OCI-M1 (cell line): ENCODE measurements at regions not wholly inside any gene's neighbourhood (a gene's known extent, or its start where the extent isn't known, plus 50 kb on each side); places are given as distances from the start of the nearest gene placed in this dataset.

Experiments used
- DNase-seq: peaks from one replicate; lab custom pipeline; 2025; lab: John Stamatoyannopoulos, UW

DNA sequence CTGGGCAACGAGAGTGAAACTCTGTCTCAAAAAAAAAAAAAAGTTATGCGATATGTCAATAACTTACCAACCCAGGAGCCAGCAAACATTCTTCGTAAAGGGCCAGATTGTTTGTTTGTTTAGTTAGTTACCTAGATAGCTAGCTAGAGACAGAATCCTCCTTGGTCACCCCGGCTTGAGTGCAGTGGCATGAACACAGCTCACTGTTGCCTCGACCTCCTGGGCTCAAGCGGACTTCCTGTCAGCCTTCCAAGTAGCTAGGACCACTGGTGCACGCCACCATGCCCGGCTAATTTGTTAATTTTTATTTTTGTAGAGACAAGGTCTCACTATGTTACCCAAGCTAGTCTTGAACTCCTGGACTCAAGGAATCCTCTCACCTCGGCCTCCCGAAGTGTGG lies 113.0 kb downstream of the LITAF start:
- DNase-seq: no peak

DNA sequence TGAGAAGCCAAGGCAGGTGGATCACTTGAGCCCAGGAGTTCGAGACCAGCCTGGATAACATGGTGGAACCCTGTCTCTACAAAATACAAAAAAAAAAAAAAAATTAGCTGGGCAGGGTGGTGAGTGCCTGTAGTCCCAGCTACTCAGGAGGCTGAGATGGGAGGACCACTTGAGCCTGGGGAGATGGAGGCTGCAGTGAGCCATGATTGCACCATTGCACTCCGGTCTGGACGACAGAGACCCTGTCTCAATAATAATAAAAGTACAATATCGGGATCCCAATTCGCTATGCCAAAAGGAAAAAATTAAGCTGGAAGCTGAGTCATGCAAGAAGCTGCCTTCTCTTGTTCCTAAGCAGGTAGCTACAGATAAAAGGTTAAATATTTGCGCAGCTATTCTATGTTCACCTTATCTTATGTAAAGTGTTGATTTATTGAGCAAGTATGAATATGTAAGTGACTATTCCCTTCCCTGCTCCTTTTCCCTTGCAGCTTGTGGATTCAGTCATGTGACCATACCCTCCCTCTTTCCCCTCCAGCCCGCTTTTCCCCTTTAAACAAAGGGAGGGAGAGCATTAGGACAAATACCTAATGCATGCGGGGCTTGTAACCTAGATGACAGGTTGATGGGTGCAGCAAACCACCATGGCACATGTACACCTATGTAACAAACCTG lies 112.0 kb downstream of the LITAF start:
- no peak for DNase-seq

DNA sequence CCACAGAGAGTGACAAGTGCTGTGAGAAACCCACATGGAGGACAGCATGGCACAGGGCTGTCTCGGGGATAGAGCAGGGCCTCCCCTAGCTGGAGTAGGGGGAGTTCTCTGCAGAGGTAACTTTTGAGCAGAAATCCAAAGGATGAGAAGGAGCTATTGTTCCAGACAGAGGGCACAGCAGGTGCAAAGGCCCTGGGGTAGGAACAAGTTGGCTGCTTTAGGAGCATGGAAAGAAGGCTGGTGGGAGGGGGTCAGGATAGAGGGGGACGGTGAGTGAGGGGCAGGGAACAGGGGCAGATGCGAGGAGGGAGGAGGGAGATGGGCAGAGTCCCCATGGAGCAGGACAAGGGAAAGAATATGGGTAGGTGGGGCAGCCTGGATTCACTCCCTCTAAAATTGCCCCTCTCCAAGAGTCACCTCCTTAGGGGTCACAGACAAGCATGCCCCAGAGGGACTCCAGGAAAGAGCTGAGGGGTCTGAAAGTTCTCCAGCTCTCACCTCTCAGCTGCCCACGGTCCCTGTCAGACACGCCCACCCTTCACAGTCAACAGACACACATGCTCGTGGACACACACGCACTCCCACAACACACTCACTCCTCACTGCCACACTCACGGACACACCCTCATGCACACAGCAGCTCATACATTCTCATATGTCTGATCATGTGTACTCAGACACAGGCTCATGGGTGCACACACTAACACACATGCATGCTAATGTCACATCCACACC lies 110.7 kb downstream of the LITAF start:
- DNase-seq: no peak

DNA sequence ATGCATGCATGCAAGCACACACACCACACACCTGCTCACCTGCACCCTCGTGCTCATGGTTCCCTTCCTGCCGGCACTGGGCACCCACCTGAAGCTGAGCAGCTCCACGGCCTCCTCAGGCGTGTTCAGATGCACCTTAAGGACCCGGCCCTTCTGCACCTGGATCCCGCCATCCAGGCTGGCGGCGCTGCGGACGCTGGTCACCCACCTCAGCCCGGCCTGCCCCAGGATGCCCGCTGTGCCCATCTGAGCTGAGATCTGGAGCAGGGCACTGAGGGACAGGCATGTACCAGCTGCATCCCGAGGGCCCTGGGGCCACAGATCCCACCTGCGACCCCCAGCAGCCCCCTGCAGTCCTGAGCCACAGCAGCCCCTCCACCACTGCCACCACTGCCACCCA lies 110.0 kb downstream of the LITAF start:
- DNase-seq: no peak

DNA sequence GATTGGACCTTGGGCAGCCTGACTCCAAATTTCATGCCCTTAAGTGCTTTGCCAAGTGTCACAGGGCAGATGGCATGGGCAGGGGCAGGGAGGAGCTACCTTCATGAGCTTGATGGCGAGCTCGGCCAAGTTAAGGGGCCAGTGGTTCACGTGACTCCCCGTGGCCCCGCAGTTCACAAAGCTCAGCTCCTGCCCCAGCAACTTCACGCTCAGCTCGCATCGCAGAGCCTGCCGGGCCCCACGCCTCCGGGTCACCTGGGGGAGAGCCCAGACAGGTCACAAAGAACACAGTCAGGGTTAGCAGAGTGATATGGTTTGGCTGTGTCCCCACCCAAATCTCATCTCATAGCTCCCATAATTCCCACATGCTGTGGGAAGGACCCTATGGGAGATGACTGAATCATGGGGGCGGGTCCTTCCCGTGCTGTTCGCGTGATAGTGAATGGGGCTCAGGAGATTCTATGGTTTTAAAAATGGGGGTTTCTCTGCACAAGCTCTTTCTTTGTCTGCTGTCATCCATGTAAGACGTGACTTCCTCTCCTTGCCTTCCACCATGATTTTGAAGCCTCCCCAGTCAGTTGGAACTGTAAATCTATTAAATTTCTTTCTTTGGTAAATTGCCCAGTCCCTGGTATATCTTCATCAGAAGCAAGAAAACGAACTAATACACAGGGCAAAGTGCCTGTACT lies 108.1 kb downstream of the LITAF start:
- DNase-seq: no peak

DNA sequence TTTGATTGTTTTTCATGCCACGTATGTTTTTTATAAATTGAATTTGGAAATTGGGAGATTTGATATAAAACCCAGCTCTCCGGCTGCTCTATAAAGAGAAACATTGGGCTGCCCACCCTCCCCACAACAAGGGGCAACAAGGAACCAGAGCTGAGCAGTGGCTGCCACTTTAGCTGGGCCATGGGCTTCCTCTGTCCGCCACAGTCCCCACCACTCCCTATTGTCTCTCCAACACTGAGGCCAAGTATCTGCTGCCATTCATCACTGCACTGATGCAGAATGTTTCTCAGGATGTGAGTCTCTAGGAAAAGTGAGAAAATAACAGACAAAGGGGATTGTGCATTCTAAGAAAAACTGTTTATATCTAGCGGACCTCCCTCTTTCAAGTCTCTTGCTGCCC lies 106.8 kb downstream of the LITAF start:
- no peak for DNase-seq

DNA sequence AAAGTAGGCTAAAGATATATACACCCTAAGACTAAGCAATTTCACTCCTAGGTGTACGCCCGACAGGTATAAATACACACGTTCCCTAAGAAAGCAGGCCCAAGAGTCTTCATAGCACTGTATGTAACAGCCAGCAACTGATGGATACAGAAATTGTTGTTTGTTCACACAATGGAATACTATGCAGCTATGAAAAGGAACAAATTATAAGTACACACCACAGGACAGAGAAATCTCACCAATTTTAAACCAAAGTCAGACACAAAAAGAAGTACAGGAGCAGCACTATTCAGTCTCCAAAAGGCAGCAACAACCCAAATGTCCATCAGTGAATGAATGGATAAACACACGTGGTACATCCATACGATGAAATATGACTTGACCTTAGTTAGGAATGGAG lies 106.1 kb downstream of the LITAF start:
- DNase-seq: no peak

DNA sequence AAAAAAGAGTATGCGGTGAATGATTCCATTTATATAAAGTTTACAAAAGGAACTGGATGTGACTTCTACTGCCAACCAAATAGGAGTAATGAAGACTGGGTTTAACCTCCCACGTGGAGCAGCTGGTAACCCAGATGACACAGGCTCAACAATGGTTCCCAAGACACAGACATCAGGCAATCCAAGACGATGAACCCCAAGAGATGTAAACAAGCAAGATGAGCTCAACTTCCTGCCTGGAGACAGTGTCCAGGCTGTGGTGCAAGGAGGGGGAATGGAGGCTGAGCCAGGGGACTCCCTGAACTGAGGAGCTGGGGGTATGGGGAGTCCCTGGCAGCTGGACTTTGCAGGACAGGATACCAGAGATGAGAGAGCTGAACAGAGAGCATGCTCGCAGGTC lies 104.7 kb downstream of the LITAF start:
- no peak for DNase-seq

DNA sequence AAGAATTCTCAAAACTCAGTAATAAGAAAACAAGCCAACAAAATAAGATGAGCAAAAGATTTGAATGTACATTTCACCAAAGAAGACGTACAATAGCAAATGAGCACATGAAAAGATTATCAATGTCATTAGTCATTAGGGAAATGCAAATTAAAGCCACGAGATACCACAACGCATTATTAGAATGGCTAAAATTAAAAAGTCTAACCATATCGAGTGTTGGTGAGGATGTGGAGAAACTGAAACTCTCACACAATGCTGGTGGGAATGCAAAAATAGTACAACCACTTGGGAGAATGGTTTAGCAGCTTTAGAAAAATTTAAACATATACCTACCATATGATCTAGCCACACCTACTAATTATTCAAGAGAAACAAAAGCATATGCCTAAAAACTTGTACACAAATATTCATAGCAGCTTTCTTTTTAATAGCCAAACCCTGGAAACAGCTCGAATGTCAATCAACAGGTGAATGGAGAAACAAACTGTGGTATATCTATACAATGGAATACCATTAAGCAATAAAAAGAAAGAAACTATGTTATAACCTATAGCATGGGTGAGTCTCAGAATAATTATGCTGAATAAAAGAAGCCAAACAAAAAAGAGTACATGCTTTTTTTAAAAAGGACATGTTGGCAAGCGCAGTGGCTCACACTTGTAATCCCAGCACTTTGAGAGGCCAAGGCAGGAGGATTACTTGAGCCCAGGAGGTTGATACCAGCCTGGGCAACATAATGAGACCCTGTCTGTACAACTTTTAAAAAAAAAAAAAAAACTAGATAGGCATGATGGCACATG lies 103.6 kb downstream of the LITAF start:
- DNase-seq: no peak

DNA sequence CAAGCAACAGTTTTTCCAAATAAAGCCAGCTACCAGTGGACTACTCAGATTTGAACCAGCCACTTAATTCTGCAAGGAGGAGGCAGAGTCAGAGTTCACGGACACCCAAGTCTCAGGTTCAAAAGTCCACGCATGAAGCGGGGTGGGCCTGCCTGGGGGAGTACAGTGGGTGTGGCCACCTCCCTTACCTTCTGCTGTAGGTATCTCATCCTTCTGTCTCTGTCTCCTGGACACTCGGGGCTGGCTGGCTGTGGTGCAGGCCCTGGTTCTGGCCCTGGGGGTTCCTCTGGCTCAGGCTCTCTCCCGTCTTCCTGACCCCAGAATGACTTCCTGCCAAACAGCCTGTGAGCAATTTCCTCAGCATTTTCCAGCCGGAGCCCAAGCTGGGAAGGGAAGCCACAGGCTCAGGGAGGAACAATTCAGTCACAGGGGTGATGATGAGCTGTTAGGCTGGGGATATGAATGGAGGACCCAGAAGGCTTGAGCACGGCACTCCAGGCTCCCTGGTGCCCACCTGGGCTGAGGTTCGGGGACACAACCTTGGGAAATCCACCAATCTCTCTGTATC lies 101.9 kb downstream of the LITAF start:
- DNase-seq: no peak

DNA sequence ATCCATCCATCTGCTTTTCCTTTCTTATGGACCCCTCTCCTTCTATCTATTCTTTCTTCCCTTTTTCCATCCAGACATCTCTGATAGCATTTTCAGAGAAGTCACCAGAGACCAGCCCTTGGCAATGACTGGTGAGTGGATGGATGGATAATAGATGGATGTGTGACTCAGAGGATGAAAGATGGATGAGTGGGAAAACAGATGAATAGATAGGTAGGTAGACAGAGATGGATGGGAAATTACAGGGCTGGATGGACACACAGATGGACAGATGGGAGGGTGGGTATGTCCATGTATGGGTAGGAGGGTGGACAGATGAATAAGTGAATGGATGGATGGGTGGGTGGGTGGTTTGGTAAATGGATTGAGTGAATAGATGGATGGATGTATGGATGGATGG lies 101.0 kb downstream of the LITAF start:
- DNase-seq: no peak

DNA sequence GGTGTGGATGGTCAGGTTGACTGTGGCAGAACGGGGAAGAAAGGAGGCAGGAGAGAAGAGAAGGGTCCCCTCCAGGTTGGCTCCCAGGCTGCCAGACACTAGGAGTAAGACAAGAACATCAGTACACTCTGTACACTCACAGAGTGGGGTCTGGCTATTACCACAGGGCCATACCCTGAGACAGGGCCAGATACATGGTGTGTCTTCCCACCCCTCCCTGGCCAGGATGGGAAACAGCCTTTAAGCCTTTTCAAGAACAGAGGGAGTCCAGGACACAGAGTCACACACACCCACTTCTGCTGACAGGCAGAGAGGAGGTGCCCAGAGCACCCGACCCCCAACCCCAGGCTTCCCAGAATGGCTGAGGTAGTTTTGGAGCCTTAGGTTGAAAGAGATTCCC lies 99.4 kb downstream of the LITAF start:
- DNase-seq: no peak

DNA sequence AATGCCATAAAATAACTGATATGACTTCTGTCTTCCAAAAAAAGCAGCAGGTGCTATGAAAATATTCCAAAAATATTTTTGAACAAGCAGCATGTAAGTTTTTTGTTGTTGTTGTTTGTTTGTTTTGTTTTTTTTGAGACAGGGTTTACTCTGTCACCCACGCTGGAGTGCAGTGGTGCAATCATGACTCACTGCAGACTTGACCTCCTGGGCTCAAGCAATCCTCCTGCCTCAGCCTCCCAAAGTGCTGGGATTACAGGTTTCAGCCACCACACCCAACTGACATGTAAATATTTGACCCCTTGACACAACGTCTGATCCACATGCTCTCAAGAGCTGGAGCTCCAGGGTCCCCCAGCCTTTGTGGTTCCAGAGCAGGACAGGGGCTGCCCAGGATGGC lies 98.4 kb downstream of the LITAF start:
- no peak for DNase-seq

DNA sequence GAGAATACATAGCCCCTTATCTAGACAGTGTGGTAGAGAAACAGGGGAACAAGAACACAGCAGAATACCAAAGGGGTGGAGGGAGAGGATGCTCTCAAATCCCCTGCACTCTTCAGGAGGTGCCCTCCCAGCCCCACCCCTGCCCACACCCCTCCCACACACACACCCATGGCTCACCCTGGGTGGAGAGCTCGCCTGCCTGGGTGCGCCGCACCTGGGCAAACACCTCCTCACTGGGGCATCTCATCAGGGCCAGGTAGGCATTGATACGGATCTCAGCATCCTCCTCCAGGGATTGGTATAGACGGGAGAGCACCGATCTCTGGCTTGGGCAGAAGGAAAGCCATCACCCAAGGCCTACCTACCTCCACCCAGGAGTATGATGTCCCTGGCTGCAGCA lies 95.2 kb downstream of the LITAF start:
- DNase-seq: no peak

DNA sequence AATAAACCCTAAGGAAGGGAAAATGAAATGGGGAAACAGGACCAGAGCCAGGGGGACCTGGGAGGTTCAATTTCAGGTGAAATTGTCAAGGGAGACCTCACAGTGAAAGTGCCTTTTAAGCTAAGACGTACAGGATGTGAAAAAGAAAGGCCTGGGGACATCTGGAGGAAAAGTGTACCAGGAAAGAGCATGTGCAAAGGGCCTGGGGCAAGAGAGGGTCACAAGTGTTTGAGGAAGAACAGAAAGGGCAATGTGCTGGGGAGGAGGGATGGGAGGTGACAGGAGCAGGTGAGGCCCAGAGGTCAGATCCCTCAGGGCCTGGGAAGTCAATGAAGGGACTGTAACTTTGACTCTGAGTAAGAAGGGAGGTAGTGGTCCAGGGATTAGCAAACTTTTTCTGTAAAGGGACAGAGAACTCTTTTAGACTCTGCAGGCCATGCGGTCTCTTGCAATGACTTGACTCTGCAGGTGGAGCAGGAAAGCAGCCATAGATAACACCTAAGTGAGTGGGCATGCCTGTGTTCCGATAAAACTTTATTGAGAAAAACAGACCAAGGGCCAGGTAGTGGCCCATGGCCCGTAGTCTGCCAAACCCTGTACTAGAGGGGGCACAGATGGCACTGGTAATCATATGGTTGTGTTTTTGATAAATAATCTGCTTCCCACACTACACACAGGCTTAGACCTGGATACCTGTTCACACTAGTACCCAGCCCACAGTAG lies 93.8 kb downstream of the LITAF start:
- no peak for DNase-seq

DNA sequence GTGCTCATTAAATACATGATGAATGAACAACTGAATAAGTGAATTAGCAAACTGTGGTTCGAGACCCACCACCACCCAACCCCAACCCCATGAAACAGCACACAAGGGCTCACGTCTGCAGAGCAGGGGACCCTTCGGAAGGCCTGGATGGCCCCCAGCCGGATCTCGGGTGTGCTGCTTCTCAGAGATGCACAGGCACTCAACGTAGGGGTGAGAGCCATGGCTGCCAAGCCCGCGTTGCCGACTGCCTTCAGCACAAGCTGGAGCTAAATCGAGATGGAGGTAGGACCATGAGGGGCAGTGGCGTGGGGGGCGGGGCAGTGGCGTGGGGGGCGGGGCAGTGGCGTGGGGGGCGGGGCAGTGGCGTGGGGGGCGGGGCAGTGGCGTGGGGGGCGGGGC lies 93.2 kb downstream of the LITAF start:
- no peak for DNase-seq

DNA sequence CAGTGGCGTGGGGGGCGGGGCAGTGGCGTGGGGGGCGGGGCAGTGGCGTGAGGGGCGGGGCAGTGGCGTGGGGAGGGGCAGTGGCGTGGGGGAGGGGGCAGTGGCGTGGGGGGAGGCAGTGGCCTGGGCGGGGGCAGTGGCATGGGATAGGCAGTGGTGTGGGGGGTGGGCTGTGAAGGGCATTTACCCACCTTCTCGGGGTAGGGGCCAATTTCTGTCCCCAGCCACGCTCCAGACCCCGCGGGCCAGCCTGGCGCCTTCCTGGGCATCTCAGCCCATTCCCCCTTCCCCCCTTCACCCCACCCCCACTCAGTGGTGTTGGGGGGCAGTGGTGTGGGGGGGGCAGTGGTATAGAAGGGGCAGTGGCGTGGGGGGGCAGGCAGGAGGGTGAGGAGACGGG lies 92.7 kb downstream of the LITAF start:
- no peak for DNase-seq

DNA sequence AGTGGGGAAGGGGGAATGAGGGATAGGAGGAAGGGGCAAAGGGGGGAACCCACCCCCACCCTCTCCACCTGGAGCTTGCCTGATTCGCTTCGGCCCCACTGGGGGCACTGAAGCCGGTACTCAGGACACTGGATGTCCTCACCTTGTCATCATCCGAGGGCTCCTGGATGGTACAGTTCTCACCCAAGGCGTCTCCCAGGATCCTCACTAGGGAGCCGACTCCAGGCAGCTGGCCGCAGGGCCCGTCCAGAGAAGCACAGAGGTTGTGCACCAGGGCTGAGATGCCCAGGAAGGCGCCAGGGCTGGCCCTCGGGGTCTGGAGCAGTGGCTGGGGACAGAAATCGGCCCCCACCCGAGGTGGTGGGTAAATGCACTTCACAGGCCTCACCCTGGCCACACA lies 92.3 kb downstream of the LITAF start:
- no peak for DNase-seq

DNA sequence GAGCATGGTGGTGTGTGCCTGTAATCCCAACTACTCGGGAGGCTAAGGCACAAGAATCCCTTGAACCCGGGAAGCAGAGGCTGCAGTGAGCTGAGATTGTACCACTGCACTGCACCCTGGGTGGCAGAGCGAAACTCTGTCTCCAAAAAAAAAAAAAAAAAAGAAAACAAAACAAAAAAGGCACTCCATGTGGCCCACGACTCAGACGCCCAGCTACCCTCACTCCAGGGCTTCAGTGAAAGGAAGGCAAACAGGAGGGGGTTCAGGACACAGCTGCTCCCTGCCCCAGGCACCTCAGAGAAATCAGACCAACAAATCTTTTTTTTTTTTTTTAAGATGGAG lies 91.7 kb downstream of the LITAF start:
- DNase-seq: no peak
